SK-N-SH treated with all-trans-retinoic acid at 6 μM for 48 hours (cell line): ENCODE measurements at regions not wholly inside any gene's neighbourhood (a gene's known extent, or its start where the extent isn't known, plus 50 kb on each side); places are given as distances from the start of the nearest gene placed in this dataset.

Experiments used
- ATAC-seq: fragments of 200-7000 bp; cut with Tn5 transposase; 3 replicates; pipeline ENCODE4 v1.9.1; 2020; ENCODE audit warnings: mild to moderate bottlenecking, moderate library complexity
- ARNTL ChIP-seq: fragments of 450-650 bp; formaldehyde crosslinking; IDR thresholded peaks from 2 replicates; pipeline ENCODE4 v1.5.0; 2020; ENCODE audit warnings: low read depth, mild to moderate bottlenecking, moderate library complexity, borderline replicate concordance
- BACH2 ChIP-seq: fragments of 250-450 bp; sonication (Bioruptor Pico); IDR thresholded peaks from 2 replicates; pipeline ENCODE4 v1.9.0; 2021; ENCODE audit warnings: mild to moderate bottlenecking, borderline replicate concordance
- CREB5 ChIP-seq: fragments of 250-450 bp; sonication (Bioruptor Pico); IDR thresholded peaks from 2 replicates; pipeline ENCODE4 v1.5.1; 2020; ENCODE audit warnings: low read depth, mild to moderate bottlenecking, moderate library complexity
- CSDC2 ChIP-seq: fragments of 250-450 bp; sonication (Bioruptor Pico); IDR thresholded peaks from 2 replicates; pipeline ENCODE4 v1.5.0; 2020; ENCODE audit warnings: mild to moderate bottlenecking, moderate library complexity
- CSRNP3 ChIP-seq: fragments of 250-450 bp; sonication (Bioruptor Pico); IDR thresholded peaks from 2 replicates; pipeline ENCODE4 v1.5.1; 2021; ENCODE audit warnings: mild to moderate bottlenecking, moderate library complexity
- ESRRG ChIP-seq: fragments of 250-450 bp; sonication (Bioruptor Pico); IDR thresholded peaks from 2 replicates; pipeline ENCODE4 v1.6.1; 2021; ENCODE audit warnings: mild to moderate bottlenecking
- ISL1 ChIP-seq: fragments of 250-450 bp; sonication (Bioruptor Pico); IDR thresholded peaks from 2 replicates; pipeline ENCODE4 v2.1.2; 2022; ENCODE audit warnings: mild to moderate bottlenecking, moderate library complexity
- OSR1 ChIP-seq: fragments of 250-450 bp; sonication (Bioruptor Pico); IDR thresholded peaks from 2 replicates; pipeline ENCODE4 v1.8.0; 2022; ENCODE audit warnings: moderate library complexity, mild to moderate bottlenecking, inconsistent platforms
- PATZ1 ChIP-seq: fragments of 250-450 bp; sonication (Bioruptor Pico); IDR thresholded peaks from 2 replicates; pipeline ENCODE4 v1.8.0; 2020; ENCODE audit warnings: mild to moderate bottlenecking, moderate library complexity, borderline replicate concordance
- POU6F1 ChIP-seq: fragments of 250-450 bp; sonication (Bioruptor Pico); IDR thresholded peaks from 2 replicates; pipeline ENCODE4 v1.8.0; 2021; ENCODE audit warnings: low read depth, mild to moderate bottlenecking, moderate library complexity, borderline replicate concordance
- PPARA ChIP-seq: fragments of 250-450 bp; sonication (Bioruptor Pico); IDR thresholded peaks from 2 replicates; pipeline ENCODE4 v1.5.0; 2020; ENCODE audit warnings: mild to moderate bottlenecking, borderline replicate concordance
- RARB ChIP-seq: fragments of 250-450 bp; sonication (Bioruptor Pico); IDR thresholded peaks from 2 replicates; pipeline ENCODE4 v1.8.0; 2021; ENCODE audit warnings: mild to moderate bottlenecking, moderate library complexity
- SNAI2 ChIP-seq: fragments of 250-450 bp; sonication (Bioruptor Pico); IDR thresholded peaks from 2 replicates; pipeline ENCODE4 v1.5.0; 2020; ENCODE audit warnings: mild to moderate bottlenecking, moderate library complexity
- TCF4 ChIP-seq: fragments of 250-450 bp; sonication (Bioruptor Pico); IDR thresholded peaks from 2 replicates; pipeline ENCODE4 v1.8.0; 2021; ENCODE audit warnings: mild to moderate bottlenecking, moderate library complexity, borderline replicate concordance
- TOX ChIP-seq: fragments of 250-450 bp; sonication (Bioruptor Pico); IDR thresholded peaks from 2 replicates; pipeline ENCODE4 v1.8.0; 2021; ENCODE audit warnings: mild to moderate bottlenecking, moderate library complexity, borderline replicate concordance
- TSHZ2 ChIP-seq: fragments of 250-450 bp; sonication (Bioruptor Pico); IDR thresholded peaks from 2 replicates; pipeline ENCODE4 v1.5.0; 2020; ENCODE audit warnings: mild to moderate bottlenecking, moderate library complexity
- ZC3H10 ChIP-seq: fragments of 250-450 bp; sonication (Bioruptor Pico); IDR thresholded peaks from 2 replicates; pipeline ENCODE4 v1.5.1; 2021; ENCODE audit warnings: mild to moderate bottlenecking, moderate library complexity
- ZFP3 ChIP-seq: fragments of 250-450 bp; sonication (Bioruptor Pico); IDR thresholded peaks from 2 replicates; pipeline ENCODE4 v1.5.0; 2020; ENCODE audit warnings: mild to moderate bottlenecking, moderate library complexity
- ZFP30 ChIP-seq: fragments of 450-650 bp; formaldehyde crosslinking; IDR thresholded peaks from 2 replicates; pipeline ENCODE4 v1.5.0; 2022; ENCODE audit warnings: mild to moderate bottlenecking, moderate library complexity
- ZNF565 ChIP-seq: fragments of 450-650 bp; formaldehyde crosslinking; conservative IDR thresholded peaks from 2 replicates; pipeline ENCODE4 v1.5.0; 2020; ENCODE audit warnings: low read depth, mild to moderate bottlenecking, moderate library complexity
- ZNF70 ChIP-seq: fragments of 450-650 bp; formaldehyde crosslinking; IDR thresholded peaks from 2 replicates; pipeline ENCODE4 v1.5.0; 2020; ENCODE audit warnings: mild to moderate bottlenecking, moderate library complexity
- ZNF8 ChIP-seq: fragments of 450-650 bp; formaldehyde crosslinking; IDR thresholded peaks from 2 replicates; pipeline ENCODE4 v1.5.0; 2020; ENCODE audit warnings: mild to moderate bottlenecking, moderate library complexity

GRCh38 chr2:33788044-33788443 is 188.9 kb upstream of the FAM98A start (continued):
- TF ChIP-seq POU6F1 (CRISPR knock-in tag) (no peak), ZFP3 (CRISPR knock-in tag) (no peak)
- TF ChIP-seq, all 23 proteins: peak for 0

GRCh38 chr2:33786881-33787280 is 187.8 kb upstream of the FAM98A start:
- no peak for ATAC-seq
- no peak for TF ChIP-seq TOX
- TF ChIP-seq ZFP30, result no peak
- TF ChIP-seq ZNF565 (CRISPR knock-in tag), result no peak
- no peak for TF ChIP-seq POU6F1 (CRISPR knock-in tag)
- TF ChIP-seq TSHZ2 (CRISPR knock-in tag), result no peak
- TF ChIP-seq SNAI2 (CRISPR knock-in tag), result no peak
- no peak for TF ChIP-seq RARB
- TF ChIP-seq ZNF8 (CRISPR knock-in tag), result no peak
- TF ChIP-seq ISL1 (CRISPR knock-in tag), result no peak

GRCh38 chr2:33785201-33786106 is 186.4 kb upstream of the FAM98A start:
- no peak for ATAC-seq
- TF ChIP-seq PATZ1 (CRISPR knock-in tag) (no peak), ARNTL (CRISPR knock-in tag) (no peak), TCF4 (CRISPR knock-in tag) (no peak), CREB5 (CRISPR knock-in tag) (no peak), PPARA (no peak), ZNF8 (CRISPR knock-in tag) (no peak), ISL1 (CRISPR knock-in tag) (no peak), ZNF70 (CRISPR knock-in tag) (no peak), CSDC2 (no peak), CSRNP3 (CRISPR knock-in tag) (no peak), POU6F1 (CRISPR knock-in tag) (no peak), ZFP30 (no peak), TOX (no peak), ZNF565 (CRISPR knock-in tag) (no peak), OSR1 (no peak), ESRRG (CRISPR knock-in tag) (no peak), ZC3H10 (CRISPR knock-in tag) (no peak), RARB (no peak), ZFP3 (CRISPR knock-in tag) (no peak), BACH2 (CRISPR knock-in tag) (no peak)
